HepG2 (cell line): ENCODE measurements at regions not wholly inside any gene's neighbourhood (a gene's known extent, or its start where the extent isn't known, plus 50 kb on each side); places are given as distances from the start of the nearest gene placed in this dataset.

Source experiments
- CREM ChIP-seq, 2 experiments: sonication (generic) in 1 of 2; formaldehyde crosslinking in 1 of 2; IDR thresholded peaks; 2 replicates each; pipeline versions ENCODE4 v1.4.0 to v1.6.1; 2016 to 2020; ENCODE audit warnings: antibody characterized with exemption in 1 of 2, mild to moderate bottlenecking in 1 of 2, missing genetic modification reagents in 1 of 2
- DNMT3B ChIP-seq: conservative IDR thresholded peaks from 2 replicates; pipeline ENCODE4 v1.6.1; 2016; ENCODE audit warnings: missing biosample characterization, control low read depth
- DPF2 ChIP-seq: sonication (generic); formaldehyde crosslinking; IDR thresholded peaks from 2 replicates; pipeline ENCODE4 v1.4.0; 2020; ENCODE audit warnings: mild to moderate bottlenecking, low read depth, missing genetic modification reagents, borderline replicate concordance
- ELF3 ChIP-seq: IDR thresholded peaks from 2 replicates; pipeline ENCODE4 v1.6.1; 2016; ENCODE audit warnings: missing genetic modification reagents, missing compliant biosample characterization
- EP300 ChIP-seq, 3 experiments: sonication (generic) in 1 of 3; formaldehyde crosslinking in 1 of 3; IDR thresholded peaks; 2 replicates each; pipeline versions ENCODE4 v1.5.1 to v1.6.1; 2011 to 2020; ENCODE audit warnings: low read depth in 2 of 3, low read length in 2 of 3, borderline replicate concordance in 1 of 3, improper control_type of control experiment in 1 of 3, mild to moderate bottlenecking in 1 of 3, missing genetic modification reagents in 1 of 3, moderate library complexity in 1 of 3
- GABPB1 ChIP-seq: IDR thresholded peaks from 2 replicates; pipeline ENCODE4 v1.6.1; 2016; ENCODE audit warnings: mild to moderate bottlenecking, missing genetic modification reagents, moderate library complexity, missing compliant biosample characterization
- GATAD2A ChIP-seq: IDR thresholded peaks from 2 replicates; pipeline ENCODE4 v1.6.1; 2016
- HDAC2 ChIP-seq: sonication (generic); formaldehyde crosslinking; IDR thresholded peaks from 2 replicates; pipeline ENCODE4 v1.4.0; 2020; ENCODE audit warnings: missing genetic modification reagents
- IRF2 ChIP-seq: IDR thresholded peaks from 2 replicates; pipeline ENCODE4 v1.6.1; 2018; ENCODE audit warnings: missing genetic modification reagents, missing compliant biosample characterization
- KDM2A ChIP-seq: sonication (generic); formaldehyde crosslinking; IDR thresholded peaks from 2 replicates; pipeline ENCODE4 v1.4.0; 2020; ENCODE audit warnings: low read depth, missing genetic modification reagents, borderline replicate concordance
- KDM4B ChIP-seq: sonication (generic); formaldehyde crosslinking; IDR thresholded peaks from 2 replicates; pipeline ENCODE4 v1.4.0; 2020; ENCODE audit warnings: missing genetic modification reagents
- MED1 ChIP-seq: sonication (generic); formaldehyde crosslinking; IDR thresholded peaks from 2 replicates; pipeline ENCODE4 v1.4.0; 2020; ENCODE audit warnings: missing genetic modification reagents
- NCOA5 ChIP-seq: sonication (generic); formaldehyde crosslinking; IDR thresholded peaks from 2 replicates; pipeline ENCODE4 v1.4.0; 2020; ENCODE audit warnings: missing genetic modification reagents
- NFE2 ChIP-seq: sonication (generic); formaldehyde crosslinking; IDR thresholded peaks from 2 replicates; pipeline ENCODE4 v1.4.0; 2020; ENCODE audit warnings: missing genetic modification reagents
- WIZ ChIP-seq: sonication (generic); formaldehyde crosslinking; IDR thresholded peaks from 2 replicates; pipeline ENCODE4 v1.5.1; 2020; ENCODE audit warnings: mild to moderate bottlenecking, missing genetic modification reagents
- ZBTB1 ChIP-seq: sonication (generic); formaldehyde crosslinking; IDR thresholded peaks from 2 replicates; pipeline ENCODE4 v1.4.0; 2020; ENCODE audit warnings: missing genetic modification reagents, borderline replicate concordance
- ZNF205 ChIP-seq: IDR thresholded peaks from 2 replicates; pipeline ENCODE4 v1.6.1; 2018; ENCODE audit warnings: missing biosample characterization, missing genetic modification reagents
- ZNF24 ChIP-seq: fragments of 450-650 bp; IDR thresholded peaks from 2 replicates; pipeline ENCODE4 v1.6.1; 2017; ENCODE audit warnings: antibody characterized with exemption, mild to moderate bottlenecking
- ZNF292 ChIP-seq: sonication (generic); formaldehyde crosslinking; IDR thresholded peaks from 2 replicates; pipeline ENCODE4 v1.8.1; 2022; ENCODE audit warnings: mild to moderate bottlenecking, low read depth, missing genetic modification reagents, borderline replicate concordance
- ZNF501 ChIP-seq: sonication (generic); formaldehyde crosslinking; IDR thresholded peaks from 2 replicates; pipeline ENCODE4 v1.5.1; 2020; ENCODE audit warnings: mild to moderate bottlenecking, moderate library complexity, missing genetic modification reagents
- ZNF557 ChIP-seq: sonication (generic); formaldehyde crosslinking; IDR thresholded peaks from 2 replicates; pipeline ENCODE4 v1.4.0; 2020; ENCODE audit warnings: missing genetic modification reagents
- ZNF674 ChIP-seq: sonication (generic); formaldehyde crosslinking; IDR thresholded peaks from 2 replicates; pipeline ENCODE4 v1.5.0; 2020; ENCODE audit warnings: low read depth, mild to moderate bottlenecking, missing genetic modification reagents
- ZNF678 ChIP-seq: sonication (generic); formaldehyde crosslinking; IDR thresholded peaks from 2 replicates; pipeline ENCODE4 v1.4.0; 2020; ENCODE audit warnings: mild to moderate bottlenecking, missing genetic modification reagents
- ZNF746 ChIP-seq: sonication (generic); formaldehyde crosslinking; IDR thresholded peaks from 2 replicates; pipeline ENCODE4 v1.8.0; 2022; ENCODE audit warnings: mild to moderate bottlenecking, missing genetic modification reagents
- ZSCAN22 ChIP-seq: sonication (generic); formaldehyde crosslinking; IDR thresholded peaks from 2 replicates; pipeline ENCODE4 v1.4.0; 2020; ENCODE audit warnings: mild to moderate bottlenecking, missing genetic modification reagents
- ZSCAN9 ChIP-seq: IDR thresholded peaks from 2 replicates; pipeline ENCODE4 v1.6.1; 2016; ENCODE audit warnings: borderline replicate concordance
- TF ChIP-seq, protein P1 (sequence below): sonication (generic); formaldehyde crosslinking; IDR thresholded peaks from 2 replicates; pipeline ENCODE4 v1.9.0; 2022; ENCODE audit warnings: missing genetic modification reagents, mild to moderate bottlenecking, borderline replicate concordance
- TF ChIP-seq, protein P2 (sequence below): sonication (generic); formaldehyde crosslinking; IDR thresholded peaks from 2 replicates; pipeline ENCODE4 v1.4.0; 2020; ENCODE audit warnings: missing genetic modification reagents

DNA sequence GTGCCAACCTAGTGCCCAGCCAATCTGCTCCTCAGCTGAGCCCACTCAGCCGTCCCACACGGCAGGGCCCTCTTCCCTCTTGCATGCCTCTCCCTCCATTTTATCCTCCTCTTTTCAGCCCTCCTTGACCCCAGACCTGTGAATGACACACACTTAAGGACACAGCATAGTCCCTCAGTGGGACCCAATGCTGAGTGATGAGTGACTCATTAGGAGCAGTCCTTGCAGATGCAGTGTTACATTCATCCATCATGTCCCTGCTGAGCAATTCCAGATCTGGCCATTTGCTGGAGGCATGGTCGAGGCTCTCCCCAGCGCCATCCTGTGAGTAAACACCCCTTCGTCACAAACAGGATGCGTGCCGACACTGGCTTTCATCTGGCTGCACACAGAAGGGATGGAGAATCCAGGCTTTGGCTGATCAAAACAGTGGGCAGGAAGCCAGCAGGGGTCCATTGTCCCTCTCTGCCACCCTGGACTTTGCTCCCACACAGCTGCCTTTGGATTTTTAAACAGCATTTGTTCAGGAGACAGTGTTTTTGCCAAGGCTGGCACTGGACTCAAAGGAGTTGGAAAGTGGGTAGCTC is 122.6 kb downstream of the AXIN2 start (continued):
- TF ChIP-seq, protein P1, sequence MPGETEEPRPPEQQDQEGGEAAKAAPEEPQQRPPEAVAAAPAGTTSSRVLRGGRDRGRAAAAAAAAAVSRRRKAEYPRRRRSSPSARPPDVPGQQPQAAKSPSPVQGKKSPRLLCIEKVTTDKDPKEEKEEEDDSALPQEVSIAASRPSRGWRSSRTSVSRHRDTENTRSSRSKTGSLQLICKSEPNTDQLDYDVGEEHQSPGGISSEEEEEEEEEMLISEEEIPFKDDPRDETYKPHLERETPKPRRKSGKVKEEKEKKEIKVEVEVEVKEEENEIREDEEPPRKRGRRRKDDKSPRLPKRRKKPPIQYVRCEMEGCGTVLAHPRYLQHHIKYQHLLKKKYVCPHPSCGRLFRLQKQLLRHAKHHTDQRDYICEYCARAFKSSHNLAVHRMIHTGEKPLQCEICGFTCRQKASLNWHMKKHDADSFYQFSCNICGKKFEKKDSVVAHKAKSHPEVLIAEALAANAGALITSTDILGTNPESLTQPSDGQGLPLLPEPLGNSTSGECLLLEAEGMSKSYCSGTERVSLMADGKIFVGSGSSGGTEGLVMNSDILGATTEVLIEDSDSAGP (CRISPR knock-in tag), result peak; percentile 50; the same call in 1 of the 2 replicates
- TF ChIP-seq NFE2 (CRISPR knock-in tag) (no peak), ZNF674 (CRISPR knock-in tag) (no peak), GABPB1 (CRISPR knock-in tag) (peak; percentile 46; the same call in 1 of the 2 replicates), ZSCAN22 (CRISPR knock-in tag) (no peak), ZNF557 (CRISPR knock-in tag) (no peak), ZNF292 (peak; percentile 52; the same call in 1 of the 2 replicates), ZNF501 (CRISPR knock-in tag) (peak; percentile 81), DPF2 (CRISPR knock-in tag) (peak; percentile 53; the same call in 1 of the 2 replicates), ZNF678 (CRISPR knock-in tag) (no peak), MED1 (CRISPR knock-in tag) (peak; percentile 91), IRF2 (peak; percentile 61), ZNF205 (CRISPR knock-in tag) (peak; percentile 25; the same call in 1 of the 2 replicates), DNMT3B (CRISPR knock-in tag) (0 out of 2 replicates have a peak, but pooled peaks have one; percentile 31), KDM4B (CRISPR knock-in tag) (0 out of 2 replicates have a peak, but pooled peaks have one; percentile 47), HDAC2 (CRISPR knock-in tag) (no peak), KDM2A (peak; percentile 47; the same call in 1 of the 2 replicates), ZSCAN9 (CRISPR knock-in tag) (peak; percentile 51; the same call in 1 of the 2 replicates), CREM (IDR thresholded peaks at IDR 0.05) (peak; percentile 40), CREM (CRISPR knock-in tag; IDR thresholded peaks at IDR 0.05) (no peak), ZBTB1 (no peak), GATAD2A (CRISPR knock-in tag) (peak; percentile 92), EP300 (IDR thresholded peaks at IDR 0.05; ENCODE audit: low read depth in 2 of 2, low read length in 2 of 2) (peak in 1 of 2 experiments; percentile 35; a peak in 1 of 4 replicates), EP300 (CRISPR knock-in tag; IDR thresholded peaks at IDR 0.05; ENCODE audit: borderline replicate concordance) (peak; percentile 38; the same call in 1 of the 2 replicates), ZNF746 (CRISPR knock-in tag) (no peak), ZNF24 (peak; percentile 63; the same call in 1 of the 2 replicates), WIZ (CRISPR knock-in tag) (no peak), NCOA5 (CRISPR knock-in tag) (no peak), ELF3 (peak; percentile 54; the same call in 1 of the 2 replicates)
- TF ChIP-seq, protein P2, sequence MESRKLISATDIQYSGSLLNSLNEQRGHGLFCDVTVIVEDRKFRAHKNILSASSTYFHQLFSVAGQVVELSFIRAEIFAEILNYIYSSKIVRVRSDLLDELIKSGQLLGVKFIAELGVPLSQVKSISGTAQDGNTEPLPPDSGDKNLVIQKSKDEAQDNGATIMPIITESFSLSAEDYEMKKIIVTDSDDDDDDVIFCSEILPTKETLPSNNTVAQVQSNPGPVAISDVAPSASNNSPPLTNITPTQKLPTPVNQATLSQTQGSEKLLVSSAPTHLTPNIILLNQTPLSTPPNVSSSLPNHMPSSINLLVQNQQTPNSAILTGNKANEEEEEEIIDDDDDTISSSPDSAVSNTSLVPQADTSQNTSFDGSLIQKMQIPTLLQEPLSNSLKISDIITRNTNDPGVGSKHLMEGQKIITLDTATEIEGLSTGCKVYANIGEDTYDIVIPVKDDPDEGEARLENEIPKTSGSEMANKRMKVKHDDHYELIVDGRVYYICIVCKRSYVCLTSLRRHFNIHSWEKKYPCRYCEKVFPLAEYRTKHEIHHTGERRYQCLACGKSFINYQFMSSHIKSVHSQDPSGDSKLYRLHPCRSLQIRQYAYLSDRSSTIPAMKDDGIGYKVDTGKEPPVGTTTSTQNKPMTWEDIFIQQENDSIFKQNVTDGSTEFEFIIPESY (CRISPR knock-in tag), result 0 out of 2 replicates have a peak, but pooled peaks have one; percentile 28
